ENCODE measurements at regions not wholly inside any gene's neighbourhood (a gene's known extent, or its start where the extent isn't known, plus 50 kb on each side); places are given as distances from the start of the nearest gene placed in this dataset.

DNA sequence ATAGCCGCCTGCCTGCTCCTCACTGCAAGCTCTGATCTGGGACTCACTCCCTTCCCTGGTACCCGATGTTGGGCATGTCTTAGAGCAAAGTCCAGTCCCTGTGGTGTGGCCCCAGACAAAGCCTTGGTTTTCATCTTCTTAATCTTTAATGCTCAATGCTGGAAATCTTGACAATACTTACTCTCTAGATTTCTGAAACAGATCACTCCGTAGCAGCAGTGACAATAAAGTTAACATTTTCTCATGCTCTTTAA lies 260.2 kb upstream of the IRX2 start:
- Histone ChIP-seq H3K27me3 (ENCODE audit: insufficient read depth, low read length, poor library complexity, severe bottlenecking) (no peaks in the 10 kb centered on the region), H3F3A (ENCODE audit: low read depth) (no peaks in the 10 kb centered on the region), H2AFZ (ENCODE audit: low read length) (no peak overlapping the region), H3K4me1 (ENCODE audit: insufficient read depth, low read length, poor library complexity, severe bottlenecking) (no peaks in the 10 kb centered on the region), H3K79me2 (ENCODE audit: insufficient read depth, low read length) (no peaks in the 10 kb centered on the region), H3K4me3 (ENCODE audit: low read length, poor library complexity, severe bottlenecking) (no peak overlapping the region), H3K9me2 (replicated peaks; ENCODE audit: low read depth, low read length) (no peaks in the 10 kb centered on the region), H3K4me2 (ENCODE audit: low read depth, low read length, poor library complexity, severe bottlenecking) (no peak overlapping the region), H3K9me3 (ENCODE audit: insufficient read depth, low read depth, low read length) (peaks cover 4% of the 10 kb centered on the region; the same call in 1 of the 2 replicates), H4K20me1 (ENCODE audit: insufficient read depth, low read length, poor library complexity, severe bottlenecking) (no peaks in the 10 kb centered on the region), H3K9ac (ENCODE audit: low read depth, low read length, poor library complexity, severe bottlenecking) (no peak overlapping the region), H3K36me3 (ENCODE audit: insufficient read depth, low read length) (no peaks in the 10 kb centered on the region)
- TF ChIP-seq, protein P1, sequence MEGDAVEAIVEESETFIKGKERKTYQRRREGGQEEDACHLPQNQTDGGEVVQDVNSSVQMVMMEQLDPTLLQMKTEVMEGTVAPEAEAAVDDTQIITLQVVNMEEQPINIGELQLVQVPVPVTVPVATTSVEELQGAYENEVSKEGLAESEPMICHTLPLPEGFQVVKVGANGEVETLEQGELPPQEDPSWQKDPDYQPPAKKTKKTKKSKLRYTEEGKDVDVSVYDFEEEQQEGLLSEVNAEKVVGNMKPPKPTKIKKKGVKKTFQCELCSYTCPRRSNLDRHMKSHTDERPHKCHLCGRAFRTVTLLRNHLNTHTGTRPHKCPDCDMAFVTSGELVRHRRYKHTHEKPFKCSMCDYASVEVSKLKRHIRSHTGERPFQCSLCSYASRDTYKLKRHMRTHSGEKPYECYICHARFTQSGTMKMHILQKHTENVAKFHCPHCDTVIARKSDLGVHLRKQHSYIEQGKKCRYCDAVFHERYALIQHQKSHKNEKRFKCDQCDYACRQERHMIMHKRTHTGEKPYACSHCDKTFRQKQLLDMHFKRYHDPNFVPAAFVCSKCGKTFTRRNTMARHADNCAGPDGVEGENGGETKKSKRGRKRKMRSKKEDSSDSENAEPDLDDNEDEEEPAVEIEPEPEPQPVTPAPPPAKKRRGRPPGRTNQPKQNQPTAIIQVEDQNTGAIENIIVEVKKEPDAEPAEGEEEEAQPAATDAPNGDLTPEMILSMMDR (conservative IDR thresholded peaks at IDR 0.05; ENCODE audit: low read length) = no peak
- no peak for TF ChIP-seq EZH2phosphoT487 (IDR thresholded peaks at IDR 0.05; ENCODE audit: borderline replicate concordance)

DNA sequence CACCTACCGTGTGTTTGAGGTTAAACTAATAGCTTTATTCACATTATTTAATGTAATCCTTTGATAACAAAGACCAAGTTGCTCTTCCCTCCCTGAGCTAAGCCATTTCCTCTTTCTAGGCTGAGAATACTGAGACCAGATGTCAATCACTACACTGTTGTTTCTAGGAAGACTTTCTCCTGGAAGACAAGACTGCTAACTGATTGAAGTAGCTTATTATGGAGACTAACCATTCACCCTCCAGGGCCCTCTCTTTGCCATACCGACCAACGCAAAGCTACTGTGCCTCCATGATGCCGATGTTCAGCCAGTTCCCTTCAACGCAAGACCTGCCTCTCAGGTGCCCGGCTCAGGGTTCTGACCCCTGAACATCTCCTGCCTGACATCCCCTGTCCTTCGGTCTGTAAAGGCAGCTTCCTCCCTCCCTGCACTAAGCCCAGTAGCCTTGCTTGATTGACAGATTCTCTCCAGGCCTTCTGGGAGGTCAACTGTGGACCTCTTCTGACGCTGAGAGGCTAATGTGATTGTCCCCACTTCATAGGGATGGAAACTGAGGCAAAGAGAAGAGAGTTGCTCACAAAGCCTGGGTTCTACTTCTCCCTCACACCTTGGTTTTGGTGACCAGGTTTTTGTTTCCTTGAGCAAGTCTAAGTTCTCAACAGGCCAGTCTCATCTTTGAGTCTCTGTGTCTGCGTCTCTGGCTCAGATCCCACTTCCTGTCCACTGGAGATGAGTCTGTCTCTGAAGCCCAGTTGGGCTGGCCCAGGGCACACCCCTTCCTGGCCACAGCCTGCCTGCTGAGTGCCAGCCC lies 259.7 kb upstream of the IRX2 start:
- Histone ChIP-seq H2AFZ (ENCODE audit: low read length) (no peak overlapping the region), H3F3A (ENCODE audit: low read depth) (no peaks in the 10 kb centered on the region), H3K4me3 (ENCODE audit: low read length, poor library complexity, severe bottlenecking) (no peak overlapping the region), H3K27me3 (ENCODE audit: insufficient read depth, low read length, poor library complexity, severe bottlenecking) (no peaks in the 10 kb centered on the region), H3K9ac (ENCODE audit: low read depth, low read length, poor library complexity, severe bottlenecking) (no peak overlapping the region), H3K4me2 (ENCODE audit: low read depth, low read length, poor library complexity, severe bottlenecking) (no peak overlapping the region), H3K4me1 (ENCODE audit: insufficient read depth, low read length, poor library complexity, severe bottlenecking) (no peaks in the 10 kb centered on the region), H3K9me3 (ENCODE audit: insufficient read depth, low read depth, low read length) (peaks cover 4% of the 10 kb centered on the region; the same call in 1 of the 2 replicates), H3K79me2 (ENCODE audit: insufficient read depth, low read length) (no peaks in the 10 kb centered on the region), H4K20me1 (ENCODE audit: insufficient read depth, low read length, poor library complexity, severe bottlenecking) (no peaks in the 10 kb centered on the region), H3K36me3 (ENCODE audit: insufficient read depth, low read length) (no peaks in the 10 kb centered on the region), H3K9me2 (replicated peaks; ENCODE audit: low read depth, low read length) (no peaks in the 10 kb centered on the region)
- TF ChIP-seq, protein P1 (conservative IDR thresholded peaks at IDR 0.05; ENCODE audit: low read length) = no peak
- no peak for TF ChIP-seq EZH2phosphoT487 (IDR thresholded peaks at IDR 0.05; ENCODE audit: borderline replicate concordance)

DNA sequence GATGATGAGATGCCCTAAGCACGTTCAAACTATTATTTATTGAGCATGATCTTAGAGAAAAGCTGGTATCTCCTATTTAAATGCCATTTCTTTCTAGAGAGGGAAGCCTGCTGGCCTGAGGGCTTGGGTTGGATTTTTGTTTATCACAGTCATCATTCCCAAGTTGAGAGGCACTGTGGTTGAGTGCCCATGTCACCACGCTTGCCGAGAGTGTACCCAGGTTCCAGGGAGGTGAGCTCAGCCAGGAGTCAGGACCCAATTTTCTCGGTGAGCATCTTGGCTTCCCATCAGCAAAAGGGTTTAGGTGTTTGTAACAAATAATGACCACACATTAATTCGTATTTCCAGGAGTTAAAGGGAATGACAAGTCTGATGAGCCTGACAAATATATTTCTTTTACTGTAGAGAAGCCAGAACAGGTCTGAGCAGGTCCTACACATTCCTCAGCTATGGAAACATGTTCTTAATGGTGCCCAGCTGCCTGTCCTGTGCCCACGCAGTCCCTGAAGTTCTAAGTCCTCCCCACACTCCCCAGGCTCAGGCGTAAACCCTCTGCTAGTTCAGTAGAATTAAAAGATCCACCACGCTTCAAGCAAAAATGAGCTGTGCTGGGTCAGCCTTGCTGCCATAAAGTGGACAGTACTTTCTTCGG lies 258.9 kb upstream of the IRX2 start:
- Histone ChIP-seq H2AFZ (ENCODE audit: low read length) (no peak overlapping the region), H3K9ac (ENCODE audit: low read depth, low read length, poor library complexity, severe bottlenecking) (no peak overlapping the region), H3K9me3 (ENCODE audit: insufficient read depth, low read depth, low read length) (peaks cover 4% of the 10 kb centered on the region; the same call in 1 of the 2 replicates), H3K4me2 (ENCODE audit: low read depth, low read length, poor library complexity, severe bottlenecking) (no peak overlapping the region), H3K79me2 (ENCODE audit: insufficient read depth, low read length) (no peaks in the 10 kb centered on the region), H4K20me1 (ENCODE audit: insufficient read depth, low read length, poor library complexity, severe bottlenecking) (no peaks in the 10 kb centered on the region), H3K9me2 (replicated peaks; ENCODE audit: low read depth, low read length) (no peaks in the 10 kb centered on the region), H3K4me1 (ENCODE audit: insufficient read depth, low read length, poor library complexity, severe bottlenecking) (no peaks in the 10 kb centered on the region), H3K36me3 (ENCODE audit: insufficient read depth, low read length) (no peaks in the 10 kb centered on the region), H3F3A (ENCODE audit: low read depth) (no peaks in the 10 kb centered on the region), H3K27me3 (ENCODE audit: insufficient read depth, low read length, poor library complexity, severe bottlenecking) (no peaks in the 10 kb centered on the region), H3K4me3 (ENCODE audit: low read length, poor library complexity, severe bottlenecking) (no peak overlapping the region)
- TF ChIP-seq, protein P1 (conservative IDR thresholded peaks at IDR 0.05; ENCODE audit: low read length) = no peak
- TF ChIP-seq EZH2phosphoT487 (IDR thresholded peaks at IDR 0.05; ENCODE audit: borderline replicate concordance) = no peak

Data from Loucy (cell line).